ENCODE measurements at regions not wholly inside any gene's neighbourhood (a gene's known extent, or its start where the extent isn't known, plus 50 kb on each side); places are given as distances from the start of the nearest gene placed in this dataset.

DNA sequence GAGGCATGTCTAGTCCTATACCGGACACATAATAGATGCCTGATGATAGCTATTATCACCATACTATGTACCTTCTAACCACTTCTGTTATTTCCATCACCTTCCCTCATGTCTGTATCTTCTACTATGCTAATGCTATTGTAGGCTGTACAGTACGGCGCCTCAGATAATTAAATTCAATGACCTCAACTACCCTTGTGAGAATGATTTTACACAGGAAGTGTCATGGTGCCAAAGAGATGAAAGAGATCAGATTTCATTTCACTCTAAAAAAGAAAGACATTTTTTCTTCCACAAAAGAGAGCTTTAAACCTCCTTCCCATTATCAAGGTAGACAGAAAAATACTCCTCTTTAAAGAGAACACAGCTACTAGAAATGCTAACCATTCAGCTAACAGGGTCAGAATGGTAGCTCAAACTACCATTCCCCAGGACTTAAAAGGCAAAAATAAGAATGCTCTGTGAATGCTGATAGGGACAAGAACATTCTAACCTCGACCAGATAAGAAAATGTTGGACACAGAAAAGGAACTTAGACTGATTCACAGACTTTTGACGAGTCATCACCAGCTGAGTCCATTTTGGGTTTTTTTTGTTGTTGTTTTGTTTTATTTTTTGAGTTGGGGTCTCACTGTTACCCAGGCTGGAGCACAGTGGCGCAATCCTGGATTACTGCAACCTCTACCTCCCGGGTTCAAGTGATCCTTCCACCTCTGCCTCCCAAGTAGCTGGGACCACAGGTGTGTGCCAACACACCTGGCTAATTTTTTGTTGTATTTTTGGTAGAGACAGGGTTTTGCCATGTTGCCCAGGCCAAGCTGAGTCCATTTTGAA, 99.2 kb upstream of the RAPGEF2 start:
- H3K4me3 ChIP-seq: no peak overlapping the region
- ATAC-seq: no peak
- intact Hi-C loops (cut with DNase I): no loop called here

DNA sequence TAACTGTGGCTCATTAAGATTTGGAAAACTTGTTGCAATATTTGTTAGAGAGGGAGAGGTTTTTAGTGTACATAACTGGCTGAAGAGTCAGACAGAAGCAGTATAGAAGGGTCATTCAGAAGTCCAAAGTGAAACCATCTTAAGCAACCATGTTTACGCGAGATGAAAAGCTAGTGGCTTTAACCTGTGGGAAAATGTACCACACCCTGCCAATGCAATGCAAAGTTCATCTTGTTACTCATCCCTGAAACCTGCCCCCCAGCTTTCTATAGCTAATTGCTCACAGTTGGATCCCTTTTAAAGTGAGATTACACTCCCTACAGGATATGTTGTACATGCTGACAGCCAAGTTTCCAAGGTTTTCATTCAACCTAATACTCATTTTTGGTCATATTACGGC, 96.7 kb upstream of the RAPGEF2 start:
- 84 to 88% methylated on average over 3 of the region's 3 CpGs for WGBS, 2 donors
- TF ChIP-seq, protein P1, sequence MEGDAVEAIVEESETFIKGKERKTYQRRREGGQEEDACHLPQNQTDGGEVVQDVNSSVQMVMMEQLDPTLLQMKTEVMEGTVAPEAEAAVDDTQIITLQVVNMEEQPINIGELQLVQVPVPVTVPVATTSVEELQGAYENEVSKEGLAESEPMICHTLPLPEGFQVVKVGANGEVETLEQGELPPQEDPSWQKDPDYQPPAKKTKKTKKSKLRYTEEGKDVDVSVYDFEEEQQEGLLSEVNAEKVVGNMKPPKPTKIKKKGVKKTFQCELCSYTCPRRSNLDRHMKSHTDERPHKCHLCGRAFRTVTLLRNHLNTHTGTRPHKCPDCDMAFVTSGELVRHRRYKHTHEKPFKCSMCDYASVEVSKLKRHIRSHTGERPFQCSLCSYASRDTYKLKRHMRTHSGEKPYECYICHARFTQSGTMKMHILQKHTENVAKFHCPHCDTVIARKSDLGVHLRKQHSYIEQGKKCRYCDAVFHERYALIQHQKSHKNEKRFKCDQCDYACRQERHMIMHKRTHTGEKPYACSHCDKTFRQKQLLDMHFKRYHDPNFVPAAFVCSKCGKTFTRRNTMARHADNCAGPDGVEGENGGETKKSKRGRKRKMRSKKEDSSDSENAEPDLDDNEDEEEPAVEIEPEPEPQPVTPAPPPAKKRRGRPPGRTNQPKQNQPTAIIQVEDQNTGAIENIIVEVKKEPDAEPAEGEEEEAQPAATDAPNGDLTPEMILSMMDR (IDR thresholded peaks at IDR 0.05): no peak
- TF ChIP-seq POLR2A (IDR thresholded peaks at IDR 0.05): no peak
- DNase-seq (no peak), ATAC-seq (no peak)
- H3K27me3 ChIP-seq: no peaks in the 10 kb centered on the region
- H3K9me3 ChIP-seq: no peaks in the 10 kb centered on the region
- H3K27ac ChIP-seq: no peak overlapping the region
- no peaks in the 10 kb centered on the region for H3K36me3 ChIP-seq (replicated peaks in 1 of 2; ENCODE audit: insufficient read depth in 1 of 2, low read depth in 2 of 2)
- intact Hi-C loops (cut with DNase I): no loop called here
- H3K4me1 ChIP-seq: peaks cover 9% of the 10 kb centered on the region
- no peak overlapping the region for H3K4me3 ChIP-seq

More for the DNA sequence above, 99.2 kb upstream of the RAPGEF2 start:
- Histone ChIP-seq H3K4me1 (no peaks in the 10 kb centered on the region), H3K27me3 (no peaks in the 10 kb centered on the region), H3K36me3 (replicated peaks in 1 of 2; ENCODE audit: insufficient read depth in 1 of 2, low read depth in 2 of 2) (no peaks in the 10 kb centered on the region), H3K9me3 (no peaks in the 10 kb centered on the region), H3K27ac (no peak overlapping the region)
- 70 to 80% methylated on average over 7 of the region's 7 CpGs for WGBS, 2 donors
- no peak for DNase-seq
- no peak for TF ChIP-seq POLR2A (IDR thresholded peaks at IDR 0.05)
- TF ChIP-seq, protein P1 (IDR thresholded peaks at IDR 0.05): no peak

DNA sequence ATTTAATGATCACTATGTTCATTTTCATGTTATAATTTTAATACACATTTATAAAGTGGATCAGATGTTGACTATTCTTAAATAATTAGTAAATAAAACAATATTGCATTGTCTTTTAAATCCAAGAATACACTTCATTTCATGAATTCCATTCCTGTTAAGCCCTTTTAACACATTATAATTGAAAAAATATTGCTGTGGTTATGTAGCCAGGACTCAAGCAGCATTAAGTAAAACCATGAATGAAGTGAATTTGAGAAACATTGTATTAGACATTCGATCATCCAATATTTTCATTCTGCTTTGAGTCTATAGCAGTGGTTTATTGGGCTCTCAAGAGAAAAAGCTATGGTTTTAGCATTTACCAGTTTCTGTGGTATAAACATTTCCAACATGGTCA, 94.2 kb upstream of the RAPGEF2 start:
- Histone ChIP-seq H3K9me3 (no peaks in the 10 kb centered on the region), H3K4me1 (peaks cover 9% of the 10 kb centered on the region), H3K4me3 (no peak overlapping the region), H3K27ac (no peak overlapping the region), H3K27me3 (no peaks in the 10 kb centered on the region), H3K36me3 (replicated peaks in 1 of 2; ENCODE audit: insufficient read depth in 1 of 2, low read depth in 2 of 2) (no peaks in the 10 kb centered on the region)
- no peak for TF ChIP-seq POLR2A (IDR thresholded peaks at IDR 0.05)
- TF ChIP-seq, protein P1 (IDR thresholded peaks at IDR 0.05): no peak
- 35 to 84% methylated on average over 1 of the region's 1 CpG for WGBS, 2 donors
- DNase-seq (no peak), ATAC-seq (no peak)
- intact Hi-C loops (cut with DNase I): no loop called here

DNA sequence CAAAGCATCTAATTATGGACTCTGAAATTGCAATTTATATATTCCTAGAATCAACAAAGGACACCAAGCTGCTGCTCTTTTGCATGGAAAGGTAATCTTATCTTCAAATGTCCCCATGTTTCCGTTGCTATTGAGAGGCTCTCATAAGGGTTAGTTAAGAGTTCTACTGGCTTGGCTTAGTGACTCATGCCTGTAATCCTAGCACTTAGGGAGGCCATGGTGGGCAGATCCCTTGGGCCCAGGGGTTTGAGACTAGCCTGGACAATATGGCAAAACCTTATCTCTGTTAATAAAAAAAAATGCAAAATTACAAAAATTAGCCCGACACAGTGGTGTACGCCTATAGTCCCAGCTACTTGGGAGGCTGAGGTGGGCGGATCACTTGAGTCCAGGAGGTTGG, 93.4 kb upstream of the RAPGEF2 start:
- no peak for DNase-seq

More for the DNA sequence above, 93.4 kb upstream of the RAPGEF2 start:
- Histone ChIP-seq H3K9me3 (no peaks in the 10 kb centered on the region), H3K36me3 (replicated peaks in 1 of 2; ENCODE audit: insufficient read depth in 1 of 2, low read depth in 2 of 2) (no peaks in the 10 kb centered on the region), H3K4me1 (peaks cover 9% of the 10 kb centered on the region), H3K27ac (no peak overlapping the region), H3K4me3 (no peak overlapping the region), H3K27me3 (no peaks in the 10 kb centered on the region)
- WGBS, 2 donors: 82 to 87% methylated on average over 4 of the region's 4 CpGs
- intact Hi-C loops (cut with DNase I): no loop called here
- TF ChIP-seq, protein P1 (IDR thresholded peaks at IDR 0.05): no peak
- no peak for TF ChIP-seq POLR2A (IDR thresholded peaks at IDR 0.05)
- no peak for ATAC-seq

All from body of pancreas (tissue), 4 donors.